ENCODE measurements at regions not wholly inside any gene's neighbourhood (a gene's known extent, or its start where the extent isn't known, plus 50 kb on each side); places are given as distances from the start of the nearest gene placed in this dataset.

DNA sequence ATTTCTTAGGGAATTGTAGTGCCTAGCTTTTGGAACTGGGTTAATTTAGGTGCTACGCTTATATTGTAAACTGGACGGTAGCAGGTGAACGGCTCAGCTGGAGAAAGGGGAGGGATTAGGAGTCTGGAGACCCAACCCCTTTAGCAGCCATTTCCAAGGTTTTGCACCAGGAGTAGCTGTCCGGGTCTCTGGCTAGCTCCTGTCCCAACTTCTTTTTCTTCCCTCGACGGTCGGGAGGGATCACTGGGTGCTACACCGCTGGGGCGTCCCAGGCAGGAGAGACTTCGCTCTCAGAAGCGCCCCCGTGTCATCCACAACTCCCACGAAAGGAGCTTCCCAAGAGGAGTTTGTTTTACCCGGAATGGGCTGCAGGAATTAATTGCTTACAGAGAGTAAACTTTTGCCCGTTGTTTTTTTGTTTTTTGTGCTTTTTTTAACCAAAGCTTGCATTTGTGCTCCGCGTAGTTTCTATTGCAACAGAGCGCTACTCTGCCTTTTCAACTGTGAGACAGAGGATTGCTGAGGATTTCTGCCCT lies 1640.9 kb upstream of the C9orf72 start:
- intact Hi-C loops (cut with DNase I): no loop called here
- H3K27me3 ChIP-seq: peaks cover 5% of the 10 kb centered on the region
- TF ChIP-seq, protein P1, sequence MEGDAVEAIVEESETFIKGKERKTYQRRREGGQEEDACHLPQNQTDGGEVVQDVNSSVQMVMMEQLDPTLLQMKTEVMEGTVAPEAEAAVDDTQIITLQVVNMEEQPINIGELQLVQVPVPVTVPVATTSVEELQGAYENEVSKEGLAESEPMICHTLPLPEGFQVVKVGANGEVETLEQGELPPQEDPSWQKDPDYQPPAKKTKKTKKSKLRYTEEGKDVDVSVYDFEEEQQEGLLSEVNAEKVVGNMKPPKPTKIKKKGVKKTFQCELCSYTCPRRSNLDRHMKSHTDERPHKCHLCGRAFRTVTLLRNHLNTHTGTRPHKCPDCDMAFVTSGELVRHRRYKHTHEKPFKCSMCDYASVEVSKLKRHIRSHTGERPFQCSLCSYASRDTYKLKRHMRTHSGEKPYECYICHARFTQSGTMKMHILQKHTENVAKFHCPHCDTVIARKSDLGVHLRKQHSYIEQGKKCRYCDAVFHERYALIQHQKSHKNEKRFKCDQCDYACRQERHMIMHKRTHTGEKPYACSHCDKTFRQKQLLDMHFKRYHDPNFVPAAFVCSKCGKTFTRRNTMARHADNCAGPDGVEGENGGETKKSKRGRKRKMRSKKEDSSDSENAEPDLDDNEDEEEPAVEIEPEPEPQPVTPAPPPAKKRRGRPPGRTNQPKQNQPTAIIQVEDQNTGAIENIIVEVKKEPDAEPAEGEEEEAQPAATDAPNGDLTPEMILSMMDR (IDR thresholded peaks at IDR 0.05): no peak
- no peak overlapping the region for H3K27ac ChIP-seq
- DNase-seq (ENCODE audit: low spot score in 2 of 2): no peak
- H3K9me3 ChIP-seq: no peaks in the 10 kb centered on the region
- H3K36me3 ChIP-seq: no peaks in the 10 kb centered on the region
- no peak overlapping the region for H3K4me3 ChIP-seq
- H3K4me1 ChIP-seq: no peaks in the 10 kb centered on the region

DNA sequence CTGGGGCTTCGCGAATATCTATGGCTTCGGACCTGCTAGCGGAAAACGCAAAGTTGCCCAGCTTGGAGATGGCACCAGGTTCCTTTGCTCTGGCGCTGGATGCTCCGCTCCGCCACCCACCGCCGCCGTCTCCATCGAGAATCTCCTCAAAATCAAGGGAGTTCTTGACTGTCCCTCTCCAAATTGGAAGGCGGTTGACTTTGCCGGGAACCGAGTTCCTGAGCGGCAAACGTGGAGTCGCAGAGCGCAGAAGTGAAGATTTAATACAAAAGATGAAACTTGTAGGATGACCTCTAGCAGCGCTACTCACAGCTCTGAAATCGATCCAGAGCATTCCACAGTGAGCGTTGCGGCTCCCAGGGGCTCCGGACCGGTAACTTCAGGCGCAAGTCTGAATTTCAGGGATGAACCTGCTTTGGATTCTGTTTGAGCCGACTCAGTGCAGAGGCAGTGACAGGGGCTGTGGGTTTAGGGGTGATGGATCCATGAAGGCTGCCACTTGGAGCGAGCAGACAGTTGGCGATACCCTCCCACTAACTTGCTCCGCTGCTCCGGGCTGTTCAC lies 1641.5 kb upstream of the C9orf72 start:
- H3K36me3 ChIP-seq: no peaks in the 10 kb centered on the region
- no peaks in the 10 kb centered on the region for H3K4me1 ChIP-seq
- H3K9me3 ChIP-seq: no peaks in the 10 kb centered on the region
- peaks cover 5% of the 10 kb centered on the region for H3K27me3 ChIP-seq
- TF ChIP-seq, protein P1 (IDR thresholded peaks at IDR 0.05): no peak
- no peak overlapping the region for H3K27ac ChIP-seq
- H3K4me3 ChIP-seq: no peak overlapping the region
- intact Hi-C loops (cut with DNase I): no loop called here
- DNase-seq (ENCODE audit: low spot score in 2 of 2): no peak

DNA sequence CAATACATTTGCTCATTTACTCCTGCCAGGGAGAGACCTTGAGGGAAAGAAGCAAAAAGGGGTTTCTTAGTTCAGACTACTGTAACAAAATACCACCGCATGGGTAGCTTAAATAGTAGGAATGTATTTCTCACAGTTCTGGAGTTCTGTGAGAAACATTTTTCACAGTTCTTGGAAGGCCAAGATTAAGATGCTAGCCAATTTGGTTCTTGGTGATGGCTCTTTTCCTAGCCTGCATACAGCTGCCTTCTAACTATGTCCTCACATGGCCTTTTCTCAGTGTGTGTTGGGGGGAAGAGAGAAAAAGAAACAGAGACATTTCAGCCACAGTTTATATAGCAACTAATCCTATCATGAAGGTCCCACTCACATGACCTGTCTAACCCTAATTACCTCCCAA lies 1644.7 kb upstream of the C9orf72 start:
- no peaks in the 10 kb centered on the region for H3K36me3 ChIP-seq
- H3K4me1 ChIP-seq: no peaks in the 10 kb centered on the region
- H3K27me3 ChIP-seq: peaks cover 5% of the 10 kb centered on the region
- intact Hi-C loops (cut with DNase I): no loop called here
- H3K9me3 ChIP-seq: no peaks in the 10 kb centered on the region
- TF ChIP-seq, protein P1 (IDR thresholded peaks at IDR 0.05): no peak
- no peak overlapping the region for H3K4me3 ChIP-seq
- DNase-seq (ENCODE audit: low spot score in 2 of 2): no peak
- H3K27ac ChIP-seq: no peak overlapping the region

DNA sequence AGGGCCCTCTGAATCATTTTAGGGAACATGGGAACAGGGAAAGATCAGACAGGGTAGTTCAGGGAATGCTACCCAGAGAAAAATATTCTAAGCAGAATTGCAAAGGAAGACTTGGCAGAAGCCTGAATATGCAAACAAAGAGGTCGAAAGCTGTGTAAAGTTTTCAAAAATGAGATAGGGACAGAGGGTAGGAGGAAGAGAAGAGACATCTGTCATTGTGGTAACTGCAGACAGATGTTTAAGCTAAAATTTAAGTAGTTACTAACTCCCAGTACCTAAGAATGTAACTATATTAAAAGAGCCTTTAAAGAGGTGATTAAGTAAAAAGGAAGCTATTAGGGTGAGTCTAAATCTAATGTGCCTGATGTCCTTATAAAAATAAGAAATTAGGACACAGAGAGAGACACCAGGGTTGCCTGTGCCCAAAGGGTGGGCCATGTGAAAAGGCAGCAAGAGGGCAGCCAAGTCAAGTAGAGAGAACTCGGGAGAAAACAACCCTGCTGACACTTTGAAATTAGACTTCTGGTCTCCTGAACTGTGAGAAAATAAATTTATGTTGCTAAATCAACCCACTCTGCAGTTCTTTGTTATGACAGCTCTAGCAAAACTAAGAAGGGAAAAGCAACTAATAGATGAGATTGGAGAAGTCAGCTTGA lies 1647.4 kb upstream of the C9orf72 start:
- H3K27ac ChIP-seq: no peak overlapping the region
- no peak for DNase-seq (ENCODE audit: low spot score in 2 of 2)
- TF ChIP-seq, protein P1 (IDR thresholded peaks at IDR 0.05): no peak
- intact Hi-C loops (cut with DNase I): no loop called here
- no peaks in the 10 kb centered on the region for H3K4me1 ChIP-seq
- no peaks in the 10 kb centered on the region for H3K36me3 ChIP-seq
- H3K4me3 ChIP-seq: no peak overlapping the region
- no peaks in the 10 kb centered on the region for H3K27me3 ChIP-seq
- H3K9me3 ChIP-seq: no peaks in the 10 kb centered on the region

DNA sequence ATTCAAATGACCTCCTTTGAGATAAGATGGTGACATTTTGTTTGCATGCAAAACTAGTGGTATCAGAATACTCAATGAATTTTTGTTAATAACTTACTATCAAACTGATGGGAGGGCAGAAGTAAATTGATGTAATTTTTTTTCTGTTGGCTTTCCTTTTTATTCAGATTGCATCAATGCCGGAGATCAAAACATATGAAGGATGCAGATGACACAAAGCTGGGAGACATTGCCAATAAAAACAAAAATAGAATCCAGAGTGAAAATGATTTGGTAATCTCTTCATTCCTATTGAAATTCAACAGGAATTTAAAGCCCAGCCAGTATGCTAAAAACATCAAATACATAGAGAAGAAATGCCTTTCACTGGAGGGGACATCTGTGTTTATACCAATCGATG lies 1655.3 kb upstream of the C9orf72 start:
- Histone ChIP-seq H3K27ac (no peak overlapping the region), H3K36me3 (no peaks in the 10 kb centered on the region), H3K4me1 (no peaks in the 10 kb centered on the region), H3K4me3 (no peak overlapping the region), H3K9me3 (no peaks in the 10 kb centered on the region), H3K27me3 (no peaks in the 10 kb centered on the region)
- TF ChIP-seq, protein P1 (IDR thresholded peaks at IDR 0.05): no peak
- intact Hi-C loops (cut with DNase I): no loop called here
- DNase-seq (ENCODE audit: low spot score in 2 of 2): no peak

All from ascending aorta (tissue), 2 donors.